Hepatocyte (in vitro differentiated cells): ENCODE measurements at regions not wholly inside any gene's neighbourhood (a gene's known extent, or its start where the extent isn't known, plus 50 kb on each side); places are given as distances from the start of the nearest gene placed in this dataset.

ENCODE experiments used
- DNase-seq: peaks from one replicate; pipeline ENCODE4 v3.0.0-alpha.2; 2016; ENCODE audit warnings: low spot score
- H2AFZ ChIP-seq: fragments of 200-600 bp; sonication (generic); 2 replicates; pipeline ENCODE4 v1.6.0; 2016; ENCODE audit warnings: antibody characterized with exemption, mild to moderate bottlenecking
- H3K27ac ChIP-seq: fragments of 200-600 bp; sonication (generic); 2 replicates; pipeline ENCODE4 v1.5.1; 2016; ENCODE audit warnings: mild to moderate bottlenecking
- H3K27me3 ChIP-seq: fragments of 200-600 bp; sonication (generic); 2 replicates; pipeline ENCODE4 v1.6.1; 2016
- H3K36me3 ChIP-seq: fragments of 200-600 bp; sonication (generic); replicated peaks from 2 replicates; pipeline ENCODE4 v1.5.1; 2016; ENCODE audit warnings: low read depth; ENCODE audit not compliant: insufficient read depth
- H3K4me1 ChIP-seq: fragments of 200-600 bp; sonication (generic); 2 replicates; pipeline ENCODE4 v1.5.1; 2016; ENCODE audit warnings: mild to moderate bottlenecking, moderate library complexity; ENCODE audit not compliant: insufficient read depth
- H3K4me2 ChIP-seq: fragments of 200-600 bp; sonication (generic); 2 replicates; pipeline ENCODE4 v1.6.0; 2016
- H3K4me3 ChIP-seq: fragments of 200-600 bp; sonication (generic); 2 replicates; pipeline ENCODE4 v1.5.1; 2016; ENCODE audit warnings: mild to moderate bottlenecking
- H3K79me2 ChIP-seq: fragments of 200-600 bp; sonication (generic); 2 replicates; pipeline ENCODE4 v1.6.0; 2017; ENCODE audit warnings: mild to moderate bottlenecking
- H3K9me2 ChIP-seq: fragments of 200-600 bp; sonication (generic); replicated peaks from 2 replicates; pipeline ENCODE4 v1.6.0; 2017; ENCODE audit warnings: mild to moderate bottlenecking; ENCODE audit not compliant: insufficient read depth
- H3K9me3 ChIP-seq: fragments of 200-600 bp; sonication (generic); 2 replicates; pipeline ENCODE4 v1.5.1; 2016; ENCODE audit warnings: low read depth, mild to moderate bottlenecking
- H4K20me1 ChIP-seq: fragments of 200-600 bp; sonication (generic); 2 replicates; pipeline ENCODE4 v1.6.0; 2016; ENCODE audit warnings: mild to moderate bottlenecking; ENCODE audit not compliant: insufficient read depth, poor library complexity, severe bottlenecking
- CTCF ChIP-seq: fragments of 200-600 bp; sonication (generic); IDR thresholded peaks from 2 replicates; pipeline ENCODE4 v1.5.1; 2016; ENCODE audit warnings: antibody characterized with exemption, mild to moderate bottlenecking; ENCODE audit not compliant: poor library complexity
- EZH2 ChIP-seq: fragments of 200-600 bp; sonication (generic); IDR thresholded peaks from 2 replicates; pipeline ENCODE4 v1.6.1; 2016; ENCODE audit warnings: antibody characterized with exemption, mild to moderate bottlenecking, borderline replicate concordance
- EZH2phosphoT487 ChIP-seq: fragments of 200-600 bp; sonication (generic); IDR thresholded peaks from one replicate; pipeline ENCODE4 v1.6.1; 2018; ENCODE audit warnings: antibody characterized with exemption, mild to moderate bottlenecking, low read depth, moderate library complexity; ENCODE audit not compliant: unreplicated experiment, severe bottlenecking
- WGBS: methylation state at CpG from one replicate; pipeline ENCODE4 v1.1.6; 2016; ENCODE audit warnings: low lambda C conversion rate; ENCODE audit errors: missing lambda C conversion rate; 5-methylcytosine and 5-hydroxymethylcytosine counted together

GRCh38 chr14:26995301-26995700 lies 397.5 kb upstream of the NOVA1 start:
- Histone ChIP-seq H3K4me3 (no peak overlapping the region), H3K9me2 (no peaks in the 10 kb centered on the region), H3K79me2 (no peaks in the 10 kb centered on the region), H3K36me3 (no peaks in the 10 kb centered on the region), H3K27me3 (no peaks in the 10 kb centered on the region), H3K4me2 (no peak overlapping the region), H3K9me3 (no peaks in the 10 kb centered on the region), H4K20me1 (no peaks in the 10 kb centered on the region), H3K4me1 (no peaks in the 10 kb centered on the region), H3K27ac (no peak overlapping the region), H2AFZ (no peak overlapping the region)
- no peak for DNase-seq
- no peak for TF ChIP-seq EZH2phosphoT487
- no peak for TF ChIP-seq CTCF
- no peak for TF ChIP-seq EZH2

- Histone ChIP-seq H2AFZ (no peak overlapping the region), H3K79me2 (no peaks in the 10 kb centered on the region), H3K36me3 (no peaks in the 10 kb centered on the region), H3K4me1 (no peaks in the 10 kb centered on the region), H3K27ac (no peak overlapping the region), H3K27me3 (no peaks in the 10 kb centered on the region), H4K20me1 (no peaks in the 10 kb centered on the region), H3K4me2 (no peak overlapping the region), H3K4me3 (no peak overlapping the region), H3K9me3 (no peaks in the 10 kb centered on the region), H3K9me2 (no peaks in the 10 kb centered on the region)
- DNase-seq = no peak
- 57% methylated on average over 2 of the region's 2 CpGs for whole genome bisulfite sequencing
- TF ChIP-seq EZH2phosphoT487 (no peak), CTCF (no peak), EZH2 (no peak)
These were observed 398.4 kb upstream of the NOVA1 start for GRCh38 chr14:26996246-26996645.

GRCh38 chr14:27002179-27002578 lies 404.3 kb upstream of the NOVA1 start:
- Histone ChIP-seq H3K79me2 (no peaks in the 10 kb centered on the region), H4K20me1 (no peaks in the 10 kb centered on the region), H3K36me3 (no peaks in the 10 kb centered on the region), H2AFZ (no peak overlapping the region), H3K4me2 (no peak overlapping the region), H3K9me3 (no peaks in the 10 kb centered on the region), H3K9me2 (no peaks in the 10 kb centered on the region), H3K4me1 (no peaks in the 10 kb centered on the region), H3K27me3 (no peaks in the 10 kb centered on the region), H3K27ac (no peak overlapping the region), H3K4me3 (no peak overlapping the region)
- DNase-seq = no peak
- 97% methylated on average over 2 of the region's 2 CpGs for WGBS
- TF ChIP-seq EZH2 (no peak), EZH2phosphoT487 (no peak), CTCF (no peak)

- no peaks in the 10 kb centered on the region for H3K27me3 ChIP-seq
- no peaks in the 10 kb centered on the region for H3K4me1 ChIP-seq
- no peak for DNase-seq
- no peak overlapping the region for H2AFZ ChIP-seq
- no peak overlapping the region for H3K27ac ChIP-seq
- H4K20me1 ChIP-seq = no peaks in the 10 kb centered on the region
- H3K79me2 ChIP-seq = no peaks in the 10 kb centered on the region
- 77% methylated on average over 1 of the region's 1 CpG for WGBS
- H3K4me2 ChIP-seq = no peak overlapping the region
- no peaks in the 10 kb centered on the region for H3K9me2 ChIP-seq
- no peaks in the 10 kb centered on the region for H3K9me3 ChIP-seq
- no peaks in the 10 kb centered on the region for H3K36me3 ChIP-seq
- H3K4me3 ChIP-seq = no peak overlapping the region
- no peak for TF ChIP-seq EZH2
- TF ChIP-seq CTCF = no peak
- no peak for TF ChIP-seq EZH2phosphoT487
These were observed 408.7 kb upstream of the NOVA1 start for GRCh38 chr14:27006570-27006969.
